Neural progenitor cell (in vitro differentiated cells): ENCODE measurements at regions not wholly inside any gene's neighbourhood (a gene's known extent, or its start where the extent isn't known, plus 50 kb on each side); places are given as distances from the start of the nearest gene placed in this dataset.

ENCODE experiments used
- EZH2 ChIP-seq: fragments of 200-600 bp; sonication (generic); IDR thresholded peaks from 2 replicates; pipeline ENCODE4 v1.6.1; 2017; ENCODE audit warnings: antibody characterized with exemption, mild to moderate bottlenecking, moderate library complexity
- EZH2phosphoT487 ChIP-seq: fragments of 200-600 bp; sonication (generic); IDR thresholded peaks from 2 replicates; pipeline ENCODE4 v1.6.1; 2017; ENCODE audit warnings: antibody characterized with exemption
- TF ChIP-seq, protein P1 (sequence below): fragments of 200-600 bp; sonication (generic); IDR thresholded peaks from 2 replicates; pipeline ENCODE4 v1.5.1; 2017; ENCODE audit warnings: antibody characterized with exemption, mild to moderate bottlenecking

DNA sequence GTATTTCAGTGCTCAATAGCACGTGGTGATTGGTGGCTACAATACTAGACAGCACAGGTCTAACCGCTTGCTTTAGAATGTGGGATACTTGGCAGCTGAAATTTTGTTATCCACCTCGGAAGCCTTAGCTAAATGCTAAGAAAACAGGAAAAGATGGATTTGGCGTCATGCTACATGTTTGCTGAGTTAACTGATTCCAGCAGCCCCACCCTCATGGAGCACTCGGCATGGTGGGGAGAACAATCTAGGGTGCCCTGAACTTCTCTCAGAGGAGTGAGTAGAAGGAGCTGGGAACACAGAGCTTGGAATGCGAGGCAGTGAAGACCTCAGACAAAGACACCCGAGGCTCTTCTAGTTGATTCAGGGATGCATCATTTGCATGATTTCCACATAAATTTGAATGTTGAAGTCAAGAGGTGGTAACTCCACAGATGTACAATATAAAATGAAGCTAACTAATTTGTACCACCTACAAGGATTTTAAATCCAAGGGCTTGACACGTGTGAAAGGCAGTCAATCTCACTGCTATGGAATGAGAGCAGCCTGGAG, 145.1 kb upstream of the FSTL4 start:
- TF ChIP-seq, protein P1, sequence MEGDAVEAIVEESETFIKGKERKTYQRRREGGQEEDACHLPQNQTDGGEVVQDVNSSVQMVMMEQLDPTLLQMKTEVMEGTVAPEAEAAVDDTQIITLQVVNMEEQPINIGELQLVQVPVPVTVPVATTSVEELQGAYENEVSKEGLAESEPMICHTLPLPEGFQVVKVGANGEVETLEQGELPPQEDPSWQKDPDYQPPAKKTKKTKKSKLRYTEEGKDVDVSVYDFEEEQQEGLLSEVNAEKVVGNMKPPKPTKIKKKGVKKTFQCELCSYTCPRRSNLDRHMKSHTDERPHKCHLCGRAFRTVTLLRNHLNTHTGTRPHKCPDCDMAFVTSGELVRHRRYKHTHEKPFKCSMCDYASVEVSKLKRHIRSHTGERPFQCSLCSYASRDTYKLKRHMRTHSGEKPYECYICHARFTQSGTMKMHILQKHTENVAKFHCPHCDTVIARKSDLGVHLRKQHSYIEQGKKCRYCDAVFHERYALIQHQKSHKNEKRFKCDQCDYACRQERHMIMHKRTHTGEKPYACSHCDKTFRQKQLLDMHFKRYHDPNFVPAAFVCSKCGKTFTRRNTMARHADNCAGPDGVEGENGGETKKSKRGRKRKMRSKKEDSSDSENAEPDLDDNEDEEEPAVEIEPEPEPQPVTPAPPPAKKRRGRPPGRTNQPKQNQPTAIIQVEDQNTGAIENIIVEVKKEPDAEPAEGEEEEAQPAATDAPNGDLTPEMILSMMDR, result no peak
- TF ChIP-seq EZH2 (no peak), EZH2phosphoT487 (no peak)
